Esophagus squamous epithelium (tissue), 5 donors: ENCODE measurements at regions not wholly inside any gene's neighbourhood (a gene's known extent, or its start where the extent isn't known, plus 50 kb on each side); places are given as distances from the start of the nearest gene placed in this dataset.

Experiments
- DNase-seq: peaks from one replicate; lab custom pipeline; 2025; lab: John Stamatoyannopoulos, UW
- H3K27ac ChIP-seq, 4 donors: fragments of 200-600 bp; sonication (generic); one replicate each; pipeline ENCODE4 v1.5.1; 2016 to 2019; ENCODE audit warnings: mild to moderate bottlenecking in 1 of 4
- H3K27me3 ChIP-seq, 4 donors: fragments of 200-600 bp; sonication (generic); 1 replicate in 3 of 4; 2 replicates in 1 of 4; pipeline versions ENCODE4 v1.5.1 to v1.6.0; 2017 to 2021; ENCODE audit warnings: antibody characterized with exemption in 1 of 4
- H3K36me3 ChIP-seq, 3 donors: fragments of 200-600 bp; sonication (generic); one replicate each; pipeline ENCODE4 v1.5.1; 2016 to 2019
- H3K4me1 ChIP-seq, 3 donors: fragments of 200-600 bp; sonication (generic); one replicate each; pipeline ENCODE4 v1.5.1; 2017 to 2019
- H3K4me3 ChIP-seq, 4 donors: fragments of 200-600 bp; sonication (generic); 1 replicate in 3 of 4; 2 replicates in 1 of 4; pipeline ENCODE4 v1.5.1; 2016 to 2019; ENCODE audit warnings: mild to moderate bottlenecking in 2 of 4, moderate library complexity in 1 of 4
- H3K9me3 ChIP-seq, 3 donors: fragments of 200-600 bp; sonication (generic); one replicate each; pipeline ENCODE4 v1.5.1; 2016 to 2019
- CTCF ChIP-seq, 6 experiments: fragments of 450-650 bp in 4 of 6; fragments of 200-600 bp in 2 of 6; sonication (generic) in 2 of 6; IDR thresholded peaks; one replicate each; pipeline ENCODE4 v1.5.1; 2016 to 2019; ENCODE audit warnings: antibody characterized with exemption in 6 of 6, mild to moderate bottlenecking in 4 of 6, moderate library complexity in 4 of 6
- POLR2A ChIP-seq, 4 donors: fragments of 450-650 bp; IDR thresholded peaks; one replicate each; pipeline ENCODE4 v1.6.1; 2017; ENCODE audit warnings: antibody characterized with exemption in 4 of 4, mild to moderate bottlenecking in 4 of 4, moderate library complexity in 3 of 4
- WGBS, 2 donors: methylation state at CpG; one replicate each; pipeline ENCODE4 v1.1.5; 2018; 5-methylcytosine and 5-hydroxymethylcytosine counted together
- intact Hi-C: fragments of 100-400 bp; cut with DNase I; formaldehyde crosslinking; loops from one replicate; pipeline ENCODE4 v1.15.0; 2022
- donor health status: DM: yes; HTN: yes; CAD: no.

- Histone ChIP-seq H3K36me3 (no peaks in the 10 kb centered on the region), H3K27ac (no peak overlapping the region), H3K27me3 (peaks cover 0 to 3% (median 0%) of the 10 kb centered on the region in 4 donors), H3K4me1 (no peaks in the 10 kb centered on the region), H3K9me3 (no peaks in the 10 kb centered on the region), H3K4me3 (no peak overlapping the region)
- TF ChIP-seq CTCF (IDR thresholded peaks at IDR 0.05) (peak in 1 of 6 experiments; percentile 6), POLR2A (IDR thresholded peaks at IDR 0.05) (no peak)
- intact Hi-C loops: no loop called here
- DNase-seq: no peak
- WGBS, 2 donors: 93 to 100% methylated on average over 2 of the region's 3 CpGs
These were observed 266.7 kb downstream of the CDH26 start for GRCh38 chr20:60224914-60225313.

- H3K9me3 ChIP-seq: no peaks in the 10 kb centered on the region
- no peak overlapping the region for H3K4me3 ChIP-seq
- TF ChIP-seq CTCF (IDR thresholded peaks at IDR 0.05) (no peak), POLR2A (IDR thresholded peaks at IDR 0.05) (no peak)
- intact Hi-C loops: no loop called here
- no peaks in the 10 kb centered on the region for H3K27me3 ChIP-seq
- 38 to 53% methylated on average over 3 of the region's 3 CpGs for WGBS, 2 donors
- H3K36me3 ChIP-seq: no peaks in the 10 kb centered on the region
- DNase-seq: no peak
- H3K27ac ChIP-seq: no peak overlapping the region
- no peaks in the 10 kb centered on the region for H3K4me1 ChIP-seq
These were observed 270.0 kb downstream of the CDH26 start for GRCh38 chr20:60228255-60228654.

- H3K4me3 ChIP-seq: no peak overlapping the region
- TF ChIP-seq CTCF (IDR thresholded peaks at IDR 0.05): no peak
- no peak for TF ChIP-seq POLR2A (IDR thresholded peaks at IDR 0.05)
- no peak overlapping the region for H3K27ac ChIP-seq
- H3K4me1 ChIP-seq: no peaks in the 10 kb centered on the region
- no peaks in the 10 kb centered on the region for H3K9me3 ChIP-seq
- WGBS, 2 donors: 74 to 76% methylated on average over 4 of the region's 4 CpGs
- H3K36me3 ChIP-seq: no peaks in the 10 kb centered on the region
- H3K27me3 ChIP-seq: no peaks in the 10 kb centered on the region
- no peak for DNase-seq
- intact Hi-C loops: no loop called here
These were observed 274.2 kb downstream of the CDH26 start for GRCh38 chr20:60232380-60232779.

GRCh38 chr20:60233018-60233630 is 274.9 kb downstream of the CDH26 start:
- no peaks in the 10 kb centered on the region for H3K27me3 ChIP-seq
- intact Hi-C loops: no loop called here
- no peaks in the 10 kb centered on the region for H3K9me3 ChIP-seq
- TF ChIP-seq POLR2A (IDR thresholded peaks at IDR 0.05) (no peak), CTCF (IDR thresholded peaks at IDR 0.05) (no peak)
- no peak overlapping the region for H3K4me3 ChIP-seq
- no peak for DNase-seq
- no peak overlapping the region for H3K27ac ChIP-seq
- WGBS, 2 donors: 52 to 59% methylated on average over 2 to 3 of the region's 3 CpGs
- H3K4me1 ChIP-seq: no peaks in the 10 kb centered on the region
- H3K36me3 ChIP-seq: no peaks in the 10 kb centered on the region

GRCh38 chr20:60236613-60237012 is 278.4 kb downstream of the CDH26 start:
- peaks cover 0 to 6% (median 0%) of the 10 kb centered on the region in 4 donors for H3K27me3 ChIP-seq
- no peak for DNase-seq
- no peaks in the 10 kb centered on the region for H3K4me1 ChIP-seq
- no peak overlapping the region for H3K4me3 ChIP-seq
- whole genome bisulfite sequencing, 2 donors: 38 to 54% methylated on average over 1 of the region's 1 CpG
- no peak overlapping the region for H3K27ac ChIP-seq
- no peaks in the 10 kb centered on the region for H3K36me3 ChIP-seq
- intact Hi-C loops: no loop called here
- no peaks in the 10 kb centered on the region for H3K9me3 ChIP-seq
- TF ChIP-seq CTCF (IDR thresholded peaks at IDR 0.05): no peak
